Osteocyte (in vitro differentiated cells): ENCODE measurements at regions not wholly inside any gene's neighbourhood (a gene's known extent, or its start where the extent isn't known, plus 50 kb on each side); places are given as distances from the start of the nearest gene placed in this dataset.

ENCODE experiments used
- DNase-seq: peaks from one replicate; pipeline ENCODE4 v3.0.0; 2021; ENCODE audit warnings: mixed read lengths; ENCODE audit not compliant: unreplicated experiment; ENCODE audit errors: extremely low spot score
- H3K27ac Mint-ChIP-seq: one replicate; pipeline ENCODE4 v1.8.0; 2021; ENCODE audit warnings: mild to moderate bottlenecking, mixed read lengths; ENCODE audit not compliant: unreplicated experiment
- H3K27me3 Mint-ChIP-seq: one replicate; pipeline ENCODE4 v1.8.0; 2021; ENCODE audit warnings: mixed read lengths; ENCODE audit not compliant: unreplicated experiment
- H3K36me3 Mint-ChIP-seq: one replicate; pipeline ENCODE4 v1.8.0; 2021; ENCODE audit warnings: mixed read lengths; ENCODE audit not compliant: unreplicated experiment
- H3K4me1 Mint-ChIP-seq: one replicate; pipeline ENCODE4 v1.8.0; 2021; ENCODE audit warnings: mixed read lengths; ENCODE audit not compliant: unreplicated experiment
- H3K4me3 Mint-ChIP-seq: one replicate; pipeline ENCODE4 v1.8.0; 2021; ENCODE audit warnings: mild to moderate bottlenecking, moderate library complexity, mixed read lengths; ENCODE audit not compliant: unreplicated experiment
- H3K9me3 Mint-ChIP-seq: one replicate; pipeline ENCODE4 v1.8.0; 2021; ENCODE audit warnings: mixed read lengths; ENCODE audit not compliant: unreplicated experiment
- TF ChIP-seq, protein P1 (sequence below): fragments of 200-600 bp; sonication (generic); IDR thresholded peaks from 2 replicates; pipeline ENCODE4 v1.5.0; 2021; ENCODE audit warnings: antibody characterized with exemption, mild to moderate bottlenecking, moderate library complexity

- Mint-ChIP-seq H3K27ac (no peak overlapping the region), H3K9me3 (no peaks in the 10 kb centered on the region)
Observed at GRCh38 chr12:69001251-69001650, 68.3 kb upstream of the CPM start.

GRCh38 chr12:69002969-69003368 lies 70.0 kb upstream of the CPM start:
- TF ChIP-seq, protein P1, sequence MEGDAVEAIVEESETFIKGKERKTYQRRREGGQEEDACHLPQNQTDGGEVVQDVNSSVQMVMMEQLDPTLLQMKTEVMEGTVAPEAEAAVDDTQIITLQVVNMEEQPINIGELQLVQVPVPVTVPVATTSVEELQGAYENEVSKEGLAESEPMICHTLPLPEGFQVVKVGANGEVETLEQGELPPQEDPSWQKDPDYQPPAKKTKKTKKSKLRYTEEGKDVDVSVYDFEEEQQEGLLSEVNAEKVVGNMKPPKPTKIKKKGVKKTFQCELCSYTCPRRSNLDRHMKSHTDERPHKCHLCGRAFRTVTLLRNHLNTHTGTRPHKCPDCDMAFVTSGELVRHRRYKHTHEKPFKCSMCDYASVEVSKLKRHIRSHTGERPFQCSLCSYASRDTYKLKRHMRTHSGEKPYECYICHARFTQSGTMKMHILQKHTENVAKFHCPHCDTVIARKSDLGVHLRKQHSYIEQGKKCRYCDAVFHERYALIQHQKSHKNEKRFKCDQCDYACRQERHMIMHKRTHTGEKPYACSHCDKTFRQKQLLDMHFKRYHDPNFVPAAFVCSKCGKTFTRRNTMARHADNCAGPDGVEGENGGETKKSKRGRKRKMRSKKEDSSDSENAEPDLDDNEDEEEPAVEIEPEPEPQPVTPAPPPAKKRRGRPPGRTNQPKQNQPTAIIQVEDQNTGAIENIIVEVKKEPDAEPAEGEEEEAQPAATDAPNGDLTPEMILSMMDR, result no peak
- H3K4me1 Mint-ChIP-seq, result peaks cover 21% of the 10 kb centered on the region
- H3K36me3 Mint-ChIP-seq, result no peaks in the 10 kb centered on the region
- no peak for DNase-seq
- no peak overlapping the region for H3K27ac Mint-ChIP-seq
- H3K4me3 Mint-ChIP-seq, result no peak overlapping the region
- H3K9me3 Mint-ChIP-seq, result no peaks in the 10 kb centered on the region
- no peaks in the 10 kb centered on the region for H3K27me3 Mint-ChIP-seq

More at GRCh38 chr12:69001251-69001650, 68.3 kb upstream of the CPM start:
- Mint-ChIP-seq H3K4me1 (peaks cover 4% of the 10 kb centered on the region), H3K4me3 (no peak overlapping the region), H3K27me3 (no peaks in the 10 kb centered on the region), H3K36me3 (no peaks in the 10 kb centered on the region)
- TF ChIP-seq, protein P1, result no peak
- no peak for DNase-seq

GRCh38 chr12:69003991-69004390 lies 71.0 kb upstream of the CPM start:
- TF ChIP-seq, protein P1, result no peak
- Mint-ChIP-seq H3K27me3 (no peaks in the 10 kb centered on the region), H3K4me3 (no peak overlapping the region)

GRCh38 chr12:69007101-69007854 lies 74.3 kb upstream of the CPM start:
- TF ChIP-seq, protein P1, result no peak
- no peaks in the 10 kb centered on the region for H3K27me3 Mint-ChIP-seq
- no peak for DNase-seq
- peaks cover 26% of the 10 kb centered on the region for H3K4me1 Mint-ChIP-seq
- peak overlapping the region; percentile 90 for H3K27ac Mint-ChIP-seq
- H3K36me3 Mint-ChIP-seq, result no peaks in the 10 kb centered on the region
- peak overlapping the region; percentile 56 for H3K4me3 Mint-ChIP-seq
- H3K9me3 Mint-ChIP-seq, result no peaks in the 10 kb centered on the region

More at GRCh38 chr12:69003991-69004390, 71.0 kb upstream of the CPM start:
- no peaks in the 10 kb centered on the region for H3K9me3 Mint-ChIP-seq
- no peak overlapping the region for H3K27ac Mint-ChIP-seq
- H3K4me1 Mint-ChIP-seq, result peaks cover 28% of the 10 kb centered on the region
- no peaks in the 10 kb centered on the region for H3K36me3 Mint-ChIP-seq
- DNase-seq, result no peak

GRCh38 chr12:69007855-69008351 lies 74.9 kb upstream of the CPM start:
- DNase-seq, result no peak
- H3K9me3 Mint-ChIP-seq, result no peaks in the 10 kb centered on the region
- TF ChIP-seq, protein P1, result no peak
- no peaks in the 10 kb centered on the region for H3K27me3 Mint-ChIP-seq
- H3K36me3 Mint-ChIP-seq, result no peaks in the 10 kb centered on the region
- peak overlapping the region; percentile 56 for H3K4me3 Mint-ChIP-seq
- H3K27ac Mint-ChIP-seq, result peak overlapping the region; percentile 90
- peaks cover 26% of the 10 kb centered on the region for H3K4me1 Mint-ChIP-seq
